K562 (cell line): ENCODE measurements at regions not wholly inside any gene's neighbourhood (a gene's known extent, or its start where the extent isn't known, plus 50 kb on each side); places are given as distances from the start of the nearest gene placed in this dataset.

Experiments
- ATAC-seq: fragments of 200-7000 bp; cut with Tn5 transposase; 3 replicates; pipeline ENCODE4 v1.9.1; 2020; ENCODE audit warnings: moderate library complexity
- BruUV-seq: library from RNA; stranded (reverse); fragments of 400-500 nt; replicated peaks from 2 replicates; lab custom pipeline; 2021; lab: Mats Ljungman, UMichigan
- CTCF ChIA-PET: fragments of 300-600 bp; formaldehyde crosslinking; extraction: SDS; loops from one replicate; lab custom pipeline; 2021; ENCODE audit warnings: low intra/inter-chr PET ratio; lab: Yijun Ruan, JAX
- POLR2A ChIA-PET: fragments of 300-600, 350-650 bp; sonication (Branson Sonifier 250); formaldehyde crosslinking; extraction: SDS; loops from one replicate; lab custom pipeline; 2021; ENCODE audit warnings: antibody characterized with exemption, inconsistent platforms; lab: Yijun Ruan, JAX
- DNase-seq, 4 experiments: peaks; one replicate each; pipeline versions ENCODE4 v3.0.0 to v3.0.0-alpha.2; 2011 to 2018; ENCODE audit warnings: low spot score in 3 of 4, mixed read lengths in 3 of 4; ENCODE audit errors: extremely low read depth in 1 of 4
- FAIRE-seq: peaks from 2 replicates; lab custom pipeline; 2011; peaks lifted over from hg19 to GRCh38; lab: Jason Lieb, UNC
- H2AFZ ChIP-seq: 2 replicates; pipeline ENCODE4 v1.6.0; 2011; ENCODE audit warnings: low read depth, low read length, control low read depth, inconsistent platforms
- H3K27ac ChIP-seq: fragments of 200-600 bp; 3 replicates; pipeline ENCODE4 v1.8.0; 2011; ENCODE audit warnings: low read depth, mild to moderate bottlenecking, control low read depth, inconsistent platforms, low read length, moderate library complexity, mixed read lengths; ENCODE audit errors: extremely low read depth
- H3K27me3 ChIP-seq, 2 experiments: fragments of 300-600 bp in 1 of 2; 2 replicates in 1 of 2; 3 replicates in 1 of 2; pipeline versions ENCODE4 v1.6.0 to v1.8.0; 2011; ENCODE audit warnings: inconsistent platforms in 2 of 2, low read length in 2 of 2, mild to moderate bottlenecking in 1 of 2, mixed read lengths in 1 of 2, moderate library complexity in 1 of 2; ENCODE audit not compliant: control insufficient read depth in 2 of 2, insufficient read depth in 2 of 2
- H3K36me3 ChIP-seq: fragments of 300-600 bp; 3 replicates; pipeline ENCODE4 v1.8.0; 2011; ENCODE audit warnings: mild to moderate bottlenecking, low read length, inconsistent platforms; ENCODE audit not compliant: control insufficient read depth, insufficient read depth
- H3K4me1 ChIP-seq, 2 experiments: fragments of 200-600 bp in 1 of 2; replicated peaks in 1 of 2; 2 replicates in 1 of 2; 3 replicates in 1 of 2; pipeline versions ENCODE4 v1.5.1 to v1.8.0; 2011; ENCODE audit warnings: inconsistent platforms in 2 of 2, low read length in 2 of 2, mild to moderate bottlenecking in 1 of 2, mixed read lengths in 1 of 2, moderate library complexity in 1 of 2; ENCODE audit not compliant: control insufficient read depth in 2 of 2, insufficient read depth in 2 of 2
- H3K4me2 ChIP-seq: 2 replicates; pipeline ENCODE4 v1.6.1; 2011; ENCODE audit warnings: low read length, control low read depth, inconsistent platforms, mixed read lengths; ENCODE audit not compliant: insufficient read depth
- H3K4me3 ChIP-seq: fragments of 200-600 bp; sonication (generic), shearing (Covaris generic); 2 replicates; pipeline ENCODE4 v1.5.1; 2016; ENCODE audit warnings: control low read depth, inconsistent platforms
- H3K79me2 ChIP-seq: fragments of 200-600 bp; 3 replicates; pipeline ENCODE4 v1.8.0; 2011; ENCODE audit warnings: low read length, inconsistent platforms; ENCODE audit not compliant: control insufficient read depth, insufficient read depth
- H3K9ac ChIP-seq, 2 experiments: 2 replicates each; pipeline versions ENCODE4 v1.6.0 to v1.6.1; 2011; ENCODE audit warnings: low read depth in 2 of 2, low read length in 2 of 2, control low read depth in 1 of 2, inconsistent platforms in 1 of 2, mild to moderate bottlenecking in 1 of 2, mixed read lengths in 1 of 2; ENCODE audit not compliant: insufficient read depth in 1 of 2
- H3K9me1 ChIP-seq: one replicate; pipeline ENCODE4 v1.6.0; 2011; ENCODE audit warnings: inconsistent platforms, mild to moderate bottlenecking, low read length, moderate library complexity; ENCODE audit not compliant: control insufficient read depth, insufficient read depth
- H3K9me3 ChIP-seq: replicated peaks from 2 replicates; pipeline ENCODE4 v1.5.1; 2011; ENCODE audit warnings: low read depth, low read length, inconsistent platforms; ENCODE audit not compliant: control insufficient read depth, insufficient read depth
- H4K20me1 ChIP-seq: replicated peaks from 2 replicates; pipeline ENCODE4 v1.6.1; 2011; ENCODE audit warnings: low read length, inconsistent platforms, mixed read lengths; ENCODE audit not compliant: control insufficient read depth, insufficient read depth
- FUS ChIP-seq: fragments of 200-400 bp; formaldehyde crosslinking; optimal IDR thresholded peaks from 2 replicates; pipeline ENCODE3; 2017; ENCODE audit warnings: low read depth, low read length
- HES1 ChIP-seq: fragments of 450-650 bp; IDR thresholded peaks from 2 replicates; pipeline ENCODE4 v1.6.1; 2016; ENCODE audit warnings: low read depth, mild to moderate bottlenecking, moderate library complexity
- HEY1 ChIP-seq: fragments of 250-450 bp; sonication (Bioruptor Pico); IDR thresholded peaks from 2 replicates; pipeline ENCODE4 v1.5.0; 2020; ENCODE audit warnings: mild to moderate bottlenecking, moderate library complexity, borderline replicate concordance
- NFE2 ChIP-seq: IDR thresholded peaks from 2 replicates; pipeline ENCODE4 v1.6.1; 2014; ENCODE audit warnings: antibody characterized with exemption, low read depth
- PHF20 ChIP-seq: fragments of 450-650 bp; IDR thresholded peaks from 2 replicates; pipeline ENCODE4 v1.6.1; 2018; ENCODE audit not compliant: partially characterized antibody
- RFX7 ChIP-seq: fragments of 250-450 bp; sonication (Bioruptor Pico); IDR thresholded peaks from 2 replicates; pipeline ENCODE4 v1.5.1; 2021; ENCODE audit warnings: mild to moderate bottlenecking
- SMARCE1 ChIP-seq: fragments of 450-650 bp; IDR thresholded peaks from 2 replicates; pipeline ENCODE4 v1.7.1; 2016; ENCODE audit warnings: mild to moderate bottlenecking
- ZNF134 ChIP-seq: fragments of 250-450 bp; sonication (Bioruptor Pico); conservative IDR thresholded peaks from 2 replicates; pipeline ENCODE4 v1.4.0; 2020
- ZNF583 ChIP-seq: fragments of 250-450 bp; sonication (Bioruptor Pico); IDR thresholded peaks from 2 replicates; pipeline ENCODE4 v1.4.0; 2020
- WGBS: fragments of 100-300 bp; shearing (Covaris generic); methylation state at CpG from one replicate; pipeline ENCODE4 v1.1.6; 2016; ENCODE audit warnings: low coverage, mixed read lengths; ENCODE audit not compliant: insufficient coverage; ENCODE audit errors: missing lambda C conversion rate; 5-methylcytosine and 5-hydroxymethylcytosine counted together
- in situ Hi-C: fragments of 300-500 bp; cut with MboI; formaldehyde crosslinking; loops from 4 replicates; pipeline ENCODE4 v1.15.0; 2018; ENCODE audit warnings: inconsistent platforms, mixed read lengths
- intact Hi-C: fragments of 100-400 bp; cut with micrococcal nuclease; formaldehyde crosslinking; loops from 2 replicates; pipeline ENCODE4 v1.14.2; 2022

GRCh38 chr5:144083185-144083584 lies 87.3 kb downstream of the YIPF5 start (continued):
- TF ChIP-seq PHF20 = no peak
- TF ChIP-seq FUS = no peak
- TF ChIP-seq, all 486 proteins: peak for 0

GRCh38 chr5:144084971-144085370 lies 85.5 kb downstream of the YIPF5 start:
- in situ Hi-C loops (no loop called here), intact Hi-C loops (no loop called here)
- no peaks in the 10 kb centered on the region for H3K9me1 ChIP-seq
- no peaks in the 10 kb centered on the region for H3K27me3 ChIP-seq
- H3K4me1 ChIP-seq = no peaks in the 10 kb centered on the region
- no peak overlapping the region for H2AFZ ChIP-seq
- H4K20me1 ChIP-seq = no peaks in the 10 kb centered on the region
- H3K9ac ChIP-seq = no peak overlapping the region
- no peak overlapping the region for H3K4me2 ChIP-seq
- ChIA-PET CTCF (no interaction called here), POLR2A (no interaction called here)
- TF ChIP-seq RFX7 (CRISPR knock-in tag) (no peak), HES1 (no peak), SMARCE1 (no peak), ZNF583 (CRISPR knock-in tag) (no peak), NFE2 (no peak), ZNF134 (CRISPR knock-in tag) (no peak), HEY1 (CRISPR knock-in tag) (no peak)
- WGBS = 0% methylated on average over 2 of the region's 2 CpGs
- H3K27ac ChIP-seq = no peak overlapping the region
- H3K9me3 ChIP-seq = no peaks in the 10 kb centered on the region; the same call in 1 of the 2 replicates
- ATAC-seq = no peak
- H3K79me2 ChIP-seq = no peaks in the 10 kb centered on the region
- no peak overlapping the region for H3K4me3 ChIP-seq
- H3K36me3 ChIP-seq = no peaks in the 10 kb centered on the region
- no peak for FAIRE-seq
- no peak for DNase-seq
- BruUV-seq = no TSS peak
